A673 (cell line): ENCODE measurements at regions not wholly inside any gene's neighbourhood (a gene's known extent, or its start where the extent isn't known, plus 50 kb on each side); places are given as distances from the start of the nearest gene placed in this dataset.

Experiments
- BruUV-seq: library from RNA; stranded (reverse); fragments of 400-500 nt; replicated peaks from 2 replicates; lab custom pipeline; 2021; lab: Mats Ljungman, UMichigan
- CTCF ChIA-PET: fragments of 300-600 bp; sonication (Branson Sonifier 250); formaldehyde crosslinking; loops from one replicate; lab custom pipeline; 2022; ENCODE audit warnings: antibody characterized with exemption; lab: Charles Lee
- POLR2A ChIA-PET: fragments of 300-600 bp; sonication (Branson Sonifier 250); formaldehyde crosslinking; loops from one replicate; lab custom pipeline; 2022; ENCODE audit warnings: antibody characterized with exemption; ENCODE audit not compliant: low non-redundant PET; lab: Charles Lee
- DNase-seq: peaks from one replicate; pipeline ENCODE4 v3.0.0-alpha.2; 2015; ENCODE audit warnings: low spot score
- H3K27ac ChIP-seq: fragments of 200-600 bp; sonication (generic); 2 replicates; pipeline ENCODE4 v1.5.1; 2016; ENCODE audit warnings: mixed run types, low read depth, mild to moderate bottlenecking, mixed read lengths, antibody characterized with exemption, low read length; ENCODE audit not compliant: poor library complexity, severe bottlenecking
- H3K27me3 ChIP-seq: fragments of 200-600 bp; sonication (generic); replicated peaks from 2 replicates; pipeline ENCODE4 v1.6.1; 2017; ENCODE audit warnings: mixed run types, low read depth, mild to moderate bottlenecking, mixed read lengths, antibody characterized with exemption, low read length; ENCODE audit not compliant: insufficient read depth, poor library complexity
- H3K36me3 ChIP-seq: fragments of 200-600 bp; sonication (generic); 2 replicates; pipeline ENCODE4 v1.6.1; 2016; ENCODE audit warnings: mixed run types, mild to moderate bottlenecking, mixed read lengths, antibody characterized with exemption, low read length; ENCODE audit not compliant: insufficient read depth, poor library complexity, severe bottlenecking
- H3K4me1 ChIP-seq: fragments of 200-600 bp; sonication (generic); 2 replicates; pipeline ENCODE4 v1.6.1; 2017; ENCODE audit warnings: mixed run types, mild to moderate bottlenecking, mixed read lengths, antibody characterized with exemption, low read length; ENCODE audit not compliant: insufficient read depth, poor library complexity, severe bottlenecking
- H3K4me3 ChIP-seq: fragments of 200-600 bp; sonication (generic); 2 replicates; pipeline ENCODE4 v1.5.1; 2016; ENCODE audit warnings: low read depth, mixed run types, mild to moderate bottlenecking, mixed read lengths, low read length; ENCODE audit not compliant: poor library complexity, severe bottlenecking
- H3K9me3 ChIP-seq: fragments of 200-600 bp; sonication (generic); 2 replicates; pipeline ENCODE4 v1.6.1; 2016; ENCODE audit warnings: mixed run types, low read depth, mild to moderate bottlenecking, mixed read lengths, antibody characterized with exemption, low read length; ENCODE audit not compliant: poor library complexity, severe bottlenecking
- CTCF ChIP-seq: fragments of 300-800, 200-600 bp; sonication (generic); conservative IDR thresholded peaks from 2 replicates; pipeline ENCODE4 v1.5.1; 2017; ENCODE audit warnings: low read depth, mild to moderate bottlenecking, antibody characterized with exemption, low read length, moderate library complexity, mixed read lengths
- EZH2 ChIP-seq: fragments of 200-600 bp; sonication (generic); IDR thresholded peaks from 2 replicates; pipeline ENCODE4 v1.6.1; 2017; ENCODE audit warnings: borderline replicate concordance, low read depth, mild to moderate bottlenecking, mixed read lengths, antibody characterized with exemption, low read length; ENCODE audit not compliant: poor library complexity, severe bottlenecking
- intact Hi-C: fragments of 100-400 bp; cut with micrococcal nuclease; formaldehyde crosslinking; loops from one replicate; pipeline ENCODE4 v1.10.0; 2022; ENCODE audit not compliant: unreplicated experiment

GRCh38 chr6:71015392-71015791 is 58.5 kb upstream of the B3GAT2 start:
- DNase-seq = no peak
- Histone ChIP-seq H3K27ac (no peak overlapping the region), H3K9me3 (no peaks in the 10 kb centered on the region), H3K36me3 (no peaks in the 10 kb centered on the region), H3K27me3 (no peaks in the 10 kb centered on the region), H3K4me3 (no peak overlapping the region), H3K4me1 (no peaks in the 10 kb centered on the region)
- CTCF ChIA-PET = no interaction called here
- intact Hi-C loops = no loop called here
- no TSS peak for BruUV-seq
- POLR2A ChIA-PET = no interaction called here
- TF ChIP-seq EZH2 = no peak
- TF ChIP-seq CTCF = no peak

GRCh38 chr6:71028236-71028876 is 71.5 kb upstream of the B3GAT2 start:
- intact Hi-C loops = no loop called here

GRCh38 chr6:71028877-71029252 is 72.0 kb upstream of the B3GAT2 start:
- TF ChIP-seq CTCF = no peak
- no peak for TF ChIP-seq EZH2
- H3K4me3 ChIP-seq = no peak overlapping the region
- POLR2A ChIA-PET = no interaction called here
- BruUV-seq = no TSS peak
- no peaks in the 10 kb centered on the region for H3K4me1 ChIP-seq
- DNase-seq = no peak
- H3K9me3 ChIP-seq = no peaks in the 10 kb centered on the region
- no peaks in the 10 kb centered on the region for H3K27me3 ChIP-seq
- intact Hi-C loops = no loop called here
- CTCF ChIA-PET = no interaction called here
- H3K27ac ChIP-seq = no peak overlapping the region
- no peaks in the 10 kb centered on the region for H3K36me3 ChIP-seq

More at GRCh38 chr6:71028236-71028876, 71.5 kb upstream of the B3GAT2 start:
- Histone ChIP-seq H3K36me3 (no peaks in the 10 kb centered on the region), H3K4me1 (no peaks in the 10 kb centered on the region), H3K27me3 (no peaks in the 10 kb centered on the region), H3K4me3 (no peak overlapping the region), H3K9me3 (no peaks in the 10 kb centered on the region), H3K27ac (no peak overlapping the region)
- POLR2A ChIA-PET = no interaction called here
- TF ChIP-seq CTCF = no peak
- TF ChIP-seq EZH2 = no peak
- DNase-seq = no peak
- no TSS peak for BruUV-seq
- CTCF ChIA-PET = no interaction called here
